ENCODE measurements at regions not wholly inside any gene's neighbourhood (a gene's known extent, or its start where the extent isn't known, plus 50 kb on each side); places are given as distances from the start of the nearest gene placed in this dataset.

- no peaks in the 10 kb centered on the region for H3K36me3 Mint-ChIP-seq
- DNase-seq (ENCODE audit: low spot score) (no peak), ATAC-seq (no peak)
- H3K27me3 Mint-ChIP-seq (ENCODE audit: low read depth), result no peaks in the 10 kb centered on the region
- no peak overlapping the region for H3K4me3 Mint-ChIP-seq
- ChIA-PET CTCF (interaction anchor here (0.6 kb wide), 1 partner anchor 1379 kb away, joined by 4 read pairs; no protein-coding TSS in a partner anchor), POLR2A (no interaction called here)
- H3K4me1 Mint-ChIP-seq, result no peaks in the 10 kb centered on the region
- no peak for TF ChIP-seq SP1 (CRISPR knock-in tag; conservative IDR thresholded peaks at IDR 0.05)
- TF ChIP-seq TCF7 (CRISPR knock-in tag; IDR thresholded peaks at IDR 0.05; ENCODE audit: low read depth), result no peak
- no peak for TF ChIP-seq ERG (CRISPR knock-in tag; IDR thresholded peaks at IDR 0.05)
- TF ChIP-seq ZNF425 (CRISPR knock-in tag; conservative IDR thresholded peaks at IDR 0.05), result no peak
- TF ChIP-seq FOXJ3 (CRISPR knock-in tag; IDR thresholded peaks at IDR 0.05; ENCODE audit: borderline replicate concordance), result no peak
- no peak for TF ChIP-seq TEAD1 (CRISPR knock-in tag; IDR thresholded peaks at IDR 0.05)
- no peak for TF ChIP-seq JUN (CRISPR knock-in tag; IDR thresholded peaks at IDR 0.05)
- no peak for TF ChIP-seq CDX4 (CRISPR knock-in tag; IDR thresholded peaks at IDR 0.05; ENCODE audit: borderline replicate concordance)
- no peak overlapping the region for H3K27ac Mint-ChIP-seq
- H3K9me3 Mint-ChIP-seq, result no peaks in the 10 kb centered on the region
Measured at GRCh38 chr6:120981835-120982234, 352.4 kb downstream of the TBC1D32 start.

- POLR2A ChIA-PET, result no interaction called here
- Mint-ChIP-seq H3K4me1 (no peaks in the 10 kb centered on the region), H3K4me3 (no peak overlapping the region), H3K9me3 (no peaks in the 10 kb centered on the region), H3K27ac (no peak overlapping the region), H3K36me3 (no peaks in the 10 kb centered on the region), H3K27me3 (ENCODE audit: low read depth) (no peaks in the 10 kb centered on the region)
- CTCF ChIA-PET, result no interaction called here
- TF ChIP-seq ERG (CRISPR knock-in tag; IDR thresholded peaks at IDR 0.05) (no peak), FOXP4 (CRISPR knock-in tag; IDR thresholded peaks at IDR 0.05) (no peak), ZSCAN18 (CRISPR knock-in tag; IDR thresholded peaks at IDR 0.05) (no peak), ESRRA (CRISPR knock-in tag; IDR thresholded peaks at IDR 0.05; ENCODE audit: borderline replicate concordance) (no peak), MLX (CRISPR knock-in tag; IDR thresholded peaks at IDR 0.05) (no peak), SOX15 (CRISPR knock-in tag; IDR thresholded peaks at IDR 0.05) (no peak)
- ATAC-seq (no peak), DNase-seq (ENCODE audit: low spot score) (no peak)
Measured at GRCh38 chr6:120966321-120966720, 368.0 kb downstream of the TBC1D32 start.
